ENCODE measurements at regions not wholly inside any gene's neighbourhood (a gene's known extent, or its start where the extent isn't known, plus 50 kb on each side); places are given as distances from the start of the nearest gene placed in this dataset.

- Histone ChIP-seq H3K4me2 (ENCODE audit: low read length) (no peak overlapping the region), H3K27me3 (ENCODE audit: low read depth, low read length) (no peaks in the 10 kb centered on the region)
- TF ChIP-seq CTCF (IDR thresholded peaks at IDR 0.05; ENCODE audit: low read depth, low read length), result no peak
- no peak for TF ChIP-seq EZH2phosphoT487 (IDR thresholded peaks at IDR 0.05; ENCODE audit: low read depth)
These were observed 127.5 kb upstream of the TLR3 start for GRCh38 chr4:185941461-185941860.

GRCh38 chr4:185945252-185945651, 123.7 kb upstream of the TLR3 start:
- Histone ChIP-seq H3K9me3 (ENCODE audit: insufficient read depth, low read length) (no peaks in the 10 kb centered on the region), H3K4me2 (ENCODE audit: low read length) (no peak overlapping the region), H3K27ac (ENCODE audit: low read length) (no peak overlapping the region), H4K20me1 (ENCODE audit: insufficient read depth, low read length) (no peaks in the 10 kb centered on the region), H3K9ac (ENCODE audit: low read length) (no peak overlapping the region), H3K4me1 (ENCODE audit: low read length) (no peaks in the 10 kb centered on the region), H3K36me3 (replicated peaks; ENCODE audit: low read depth, low read length) (no peaks in the 10 kb centered on the region), H3K4me3 (ENCODE audit: low read length) (no peak overlapping the region), H3K79me2 (ENCODE audit: low read length) (no peaks in the 10 kb centered on the region), H3K27me3 (ENCODE audit: low read depth, low read length) (no peaks in the 10 kb centered on the region), H2AFZ (ENCODE audit: low read depth, low read length) (no peak overlapping the region)
- TF ChIP-seq EZH2phosphoT487 (IDR thresholded peaks at IDR 0.05; ENCODE audit: low read depth) (no peak), CTCF (IDR thresholded peaks at IDR 0.05; ENCODE audit: low read depth, low read length) (no peak)

More at GRCh38 chr4:185941461-185941860, 127.5 kb upstream of the TLR3 start:
- H3K27ac ChIP-seq (ENCODE audit: low read length), result no peak overlapping the region
- H4K20me1 ChIP-seq (ENCODE audit: insufficient read depth, low read length), result no peaks in the 10 kb centered on the region
- no peaks in the 10 kb centered on the region for H3K9me3 ChIP-seq (ENCODE audit: insufficient read depth, low read length)
- H2AFZ ChIP-seq (ENCODE audit: low read depth, low read length), result no peak overlapping the region
- H3K36me3 ChIP-seq (replicated peaks; ENCODE audit: low read depth, low read length), result no peaks in the 10 kb centered on the region
- H3K4me1 ChIP-seq (ENCODE audit: low read length), result no peaks in the 10 kb centered on the region
- no peak overlapping the region for H3K4me3 ChIP-seq (ENCODE audit: low read length)
- no peaks in the 10 kb centered on the region for H3K79me2 ChIP-seq (ENCODE audit: low read length)
- H3K9ac ChIP-seq (ENCODE audit: low read length), result no peak overlapping the region

DNA sequence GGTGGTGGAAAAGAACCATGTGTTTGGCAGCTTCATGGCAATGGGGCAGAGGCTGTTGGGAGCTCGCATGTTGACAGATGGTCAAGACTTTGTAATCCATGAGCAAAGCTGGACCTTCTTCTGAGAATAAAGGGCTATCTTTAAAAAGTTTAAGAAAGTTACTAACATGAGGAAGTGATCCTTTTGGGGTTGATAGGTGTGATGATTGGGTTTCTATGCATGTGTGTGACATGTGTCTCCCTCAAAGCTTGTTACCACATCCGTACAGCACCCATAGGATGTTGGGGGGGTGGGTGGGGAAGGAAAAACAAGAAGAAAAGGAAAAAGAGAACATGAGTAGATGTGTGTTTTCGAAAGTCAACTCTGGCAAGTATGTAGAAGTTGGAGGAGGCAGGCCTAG, 123.0 kb upstream of the TLR3 start:
- no peak overlapping the region for H3K9ac ChIP-seq (ENCODE audit: low read length)
- TF ChIP-seq EZH2phosphoT487 (IDR thresholded peaks at IDR 0.05; ENCODE audit: low read depth), result no peak
- no peak for TF ChIP-seq CTCF (IDR thresholded peaks at IDR 0.05; ENCODE audit: low read depth, low read length)
- H3K36me3 ChIP-seq (replicated peaks; ENCODE audit: low read depth, low read length), result no peaks in the 10 kb centered on the region

DNA sequence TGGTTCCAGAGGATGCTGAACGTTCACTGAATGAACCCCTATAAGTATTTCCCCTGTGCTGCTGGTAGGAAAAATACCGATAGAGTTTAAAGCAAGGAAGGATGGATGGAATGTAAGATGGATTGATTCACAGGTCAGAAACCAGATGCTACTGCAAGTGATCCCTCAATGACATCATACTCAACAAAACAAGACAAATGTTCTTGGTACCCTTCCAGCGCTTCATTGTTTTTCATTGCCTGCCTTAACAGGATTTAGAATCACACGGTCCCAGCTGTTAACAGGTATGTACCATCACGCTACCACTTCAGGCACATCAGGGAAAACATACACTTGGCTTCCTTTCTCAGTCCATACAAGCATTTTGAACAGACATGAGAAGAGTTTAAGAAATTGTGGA, 118.1 kb upstream of the TLR3 start:
- H2AFZ ChIP-seq (ENCODE audit: low read depth, low read length), result no peak overlapping the region
- H3K79me2 ChIP-seq (ENCODE audit: low read length), result no peaks in the 10 kb centered on the region
- H3K4me2 ChIP-seq (ENCODE audit: low read length), result no peak overlapping the region
- no peak overlapping the region for H3K4me3 ChIP-seq (ENCODE audit: low read length)
- H3K9me3 ChIP-seq (ENCODE audit: insufficient read depth, low read length), result no peaks in the 10 kb centered on the region
- no peaks in the 10 kb centered on the region for H3K36me3 ChIP-seq (replicated peaks; ENCODE audit: low read depth, low read length)
- no peaks in the 10 kb centered on the region for H4K20me1 ChIP-seq (ENCODE audit: insufficient read depth, low read length)
- no peak overlapping the region for H3K27ac ChIP-seq (ENCODE audit: low read length)
- TF ChIP-seq CTCF (IDR thresholded peaks at IDR 0.05; ENCODE audit: low read depth, low read length), result no peak
- no peak for TF ChIP-seq EZH2phosphoT487 (IDR thresholded peaks at IDR 0.05; ENCODE audit: low read depth)
- H3K27me3 ChIP-seq (ENCODE audit: low read depth, low read length), result no peaks in the 10 kb centered on the region
- no peak overlapping the region for H3K9ac ChIP-seq (ENCODE audit: low read length)
- no peaks in the 10 kb centered on the region for H3K4me1 ChIP-seq (ENCODE audit: low read length)

More for the DNA sequence above, 123.0 kb upstream of the TLR3 start:
- no peaks in the 10 kb centered on the region for H3K79me2 ChIP-seq (ENCODE audit: low read length)
- H3K4me3 ChIP-seq (ENCODE audit: low read length), result no peak overlapping the region
- no peaks in the 10 kb centered on the region for H3K9me3 ChIP-seq (ENCODE audit: insufficient read depth, low read length)
- H3K27me3 ChIP-seq (ENCODE audit: low read depth, low read length), result no peaks in the 10 kb centered on the region
- H3K27ac ChIP-seq (ENCODE audit: low read length), result no peak overlapping the region
- H3K4me1 ChIP-seq (ENCODE audit: low read length), result no peaks in the 10 kb centered on the region
- H2AFZ ChIP-seq (ENCODE audit: low read depth, low read length), result no peak overlapping the region
- no peak overlapping the region for H3K4me2 ChIP-seq (ENCODE audit: low read length)
- no peaks in the 10 kb centered on the region for H4K20me1 ChIP-seq (ENCODE audit: insufficient read depth, low read length)
